ENCODE measurements at regions not wholly inside any gene's neighbourhood (a gene's known extent, or its start where the extent isn't known, plus 50 kb on each side); places are given as distances from the start of the nearest gene placed in this dataset.
"Not testable (repeated sequence)": the region's sequence is repeated elsewhere in the genome, so short reads cannot be mapped to it uniquely, and the experiment has no call there.

DNA sequence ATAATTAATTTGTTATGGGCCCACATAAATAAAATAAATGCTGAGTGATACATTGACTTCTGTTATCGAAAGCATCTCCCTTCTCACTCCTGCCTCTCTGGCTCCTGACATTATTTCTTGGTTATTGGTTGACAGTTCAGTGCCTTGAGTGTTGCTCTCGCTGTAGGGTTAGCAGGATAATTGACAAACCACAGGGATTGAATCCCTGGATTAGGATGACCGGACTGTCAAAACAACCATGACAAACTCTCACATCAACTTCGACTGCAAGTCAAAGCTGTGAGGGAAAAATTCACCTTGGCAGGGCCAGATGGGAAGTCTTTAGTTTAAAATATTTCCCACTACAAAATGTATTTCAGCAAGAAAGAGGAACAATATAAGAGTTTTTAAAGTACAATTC is 245.4 kb upstream of the TFAP2D start:
- DNase-seq (ENCODE audit: low spot score), result no peak

- DNase-seq (ENCODE audit: low spot score), result no peak
These were observed 242.3 kb upstream of the TFAP2D start for GRCh38 chr6:50471041-50471440.

DNA sequence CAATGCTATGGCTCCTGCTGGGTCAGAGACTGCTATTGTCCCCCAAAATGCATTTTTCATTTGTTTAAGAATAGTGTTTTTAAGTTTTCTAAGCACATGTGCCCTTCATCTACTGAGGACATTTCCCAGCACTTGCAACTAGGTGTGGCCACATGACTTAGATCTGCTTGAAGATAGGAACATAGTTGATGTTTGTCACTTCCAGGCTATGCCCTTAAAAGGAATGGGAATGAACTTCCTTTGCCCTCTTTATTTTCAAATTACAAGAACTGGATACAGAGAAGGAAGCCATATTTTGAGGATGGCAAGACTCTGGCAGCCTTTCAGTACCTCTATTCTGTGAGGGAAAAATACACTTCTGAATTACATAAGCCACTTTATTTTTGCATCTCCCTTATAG is 203.0 kb upstream of the TFAP2D start:
- DNase-seq (ENCODE audit: low spot score), result no peak

- no peak for DNase-seq (ENCODE audit: low spot score)
These were observed 192.7 kb upstream of the TFAP2D start for GRCh38 chr6:50520326-50521266.

- DNase-seq (ENCODE audit: low spot score), result no peak
These were observed 189.0 kb upstream of the TFAP2D start for GRCh38 chr6:50524341-50524740.

DNA sequence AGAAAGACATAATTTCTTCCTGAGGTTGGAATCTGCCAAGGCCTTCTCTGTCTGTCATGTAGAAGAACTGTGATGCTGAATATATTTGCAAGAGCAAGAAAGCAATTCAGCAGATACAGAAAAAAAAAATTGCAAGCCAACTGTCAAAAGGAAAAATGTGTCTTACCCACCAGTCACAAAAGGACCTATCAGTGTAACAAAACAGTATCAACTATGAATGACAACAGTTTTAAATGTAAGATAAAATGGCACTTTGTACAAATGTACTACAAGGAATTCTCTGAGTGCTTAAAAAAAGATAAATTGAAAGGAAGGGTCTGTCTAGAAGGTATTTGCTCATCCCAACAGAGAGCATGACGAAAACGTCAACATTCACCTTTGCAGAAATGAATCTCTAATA is 185.3 kb upstream of the TFAP2D start:
- no peak for DNase-seq (ENCODE audit: low spot score)

GRCh38 chr6:50539447-50539846 is 173.9 kb upstream of the TFAP2D start:
- DNase-seq (ENCODE audit: low spot score), result no peak

DNA sequence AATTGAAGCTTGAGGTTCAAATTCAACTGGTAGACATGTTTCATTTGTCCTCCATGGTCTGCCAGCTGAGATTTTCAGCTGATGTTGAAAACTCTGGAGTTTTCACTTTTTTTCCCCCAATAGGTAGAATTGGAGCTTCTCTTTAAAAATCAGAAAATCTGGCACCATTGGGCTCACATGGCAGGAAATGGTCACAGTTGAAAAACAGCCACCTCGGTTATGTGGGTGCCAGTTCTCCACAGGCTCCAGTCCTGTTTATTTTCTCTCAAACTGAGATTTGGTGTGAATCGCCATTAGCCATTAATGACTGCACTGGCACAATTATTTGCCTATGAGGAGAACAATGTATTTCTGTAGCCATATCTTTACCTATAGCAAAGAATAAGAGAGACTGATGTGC is 171.4 kb upstream of the TFAP2D start:
- no peak for DNase-seq (ENCODE audit: low spot score)

DNA sequence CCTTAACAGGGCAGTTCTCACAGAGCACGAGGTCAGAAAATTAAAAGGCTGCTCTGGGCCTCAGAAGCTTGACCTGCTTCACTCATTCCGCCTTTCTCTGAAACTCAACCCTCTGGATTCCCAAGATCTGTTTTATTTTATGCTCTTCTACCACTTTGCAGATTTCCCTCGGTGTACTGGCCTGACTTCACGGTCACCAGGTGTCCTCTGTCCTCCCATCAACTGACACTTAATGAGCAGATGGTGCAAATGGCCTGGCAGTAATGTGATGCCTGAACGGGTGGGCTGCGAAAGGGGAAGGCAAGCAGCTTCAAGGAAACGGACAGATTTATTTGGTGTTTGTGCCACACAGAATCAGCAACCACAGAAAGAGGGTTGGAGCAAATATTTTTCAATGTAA is 169.7 kb upstream of the TFAP2D start:
- no peak for DNase-seq (ENCODE audit: low spot score)

DNA sequence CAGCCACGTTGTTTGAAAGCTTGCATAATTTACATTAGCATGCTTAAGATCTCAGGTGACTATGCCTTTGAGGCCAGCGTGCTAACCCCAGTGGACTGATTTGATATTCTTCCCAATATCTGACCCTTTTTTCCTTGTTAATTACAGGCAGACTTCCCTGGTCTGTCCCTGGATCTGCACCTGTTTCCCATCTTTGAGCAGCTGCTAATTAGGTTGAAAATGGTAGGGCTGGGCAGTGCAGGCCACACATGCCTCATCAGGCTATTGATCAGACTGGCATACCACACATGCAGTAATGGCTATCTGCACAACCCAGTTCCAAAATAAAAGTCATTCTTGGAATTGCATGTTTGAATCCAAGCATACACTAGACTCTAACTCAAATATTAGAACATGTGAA is 164.3 kb upstream of the TFAP2D start:
- no peak for DNase-seq (ENCODE audit: low spot score)

GRCh38 chr6:50549475-50549874 is 163.9 kb upstream of the TFAP2D start:
- DNase-seq (ENCODE audit: low spot score), result no peak

- no peak for DNase-seq (ENCODE audit: low spot score)
These were observed 157.3 kb upstream of the TFAP2D start for GRCh38 chr6:50555982-50556381.

- no peak for DNase-seq (ENCODE audit: low spot score)
These were observed 148.3 kb upstream of the TFAP2D start for GRCh38 chr6:50565004-50565403.

DNA sequence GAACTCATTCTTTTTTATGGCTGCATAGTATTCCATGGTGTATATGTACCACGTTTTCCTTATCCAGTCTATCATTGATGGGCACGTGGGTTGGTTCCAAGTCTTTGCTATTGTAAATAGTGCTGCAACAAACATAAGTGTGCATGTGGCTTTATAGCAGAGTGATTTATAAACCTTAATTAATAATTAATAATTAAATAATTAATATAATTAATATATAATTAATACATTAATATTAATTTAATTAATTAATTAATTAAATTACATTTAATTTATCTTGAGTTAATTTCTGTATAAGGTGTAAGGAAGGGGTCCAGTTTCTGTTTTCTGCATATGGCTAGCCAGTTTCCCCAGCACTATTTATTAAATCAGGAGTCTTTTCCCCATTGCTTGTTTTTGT is 142.1 kb upstream of the TFAP2D start:
- DNase-seq (ENCODE audit: low spot score), result not testable (repeated sequence)

DNA sequence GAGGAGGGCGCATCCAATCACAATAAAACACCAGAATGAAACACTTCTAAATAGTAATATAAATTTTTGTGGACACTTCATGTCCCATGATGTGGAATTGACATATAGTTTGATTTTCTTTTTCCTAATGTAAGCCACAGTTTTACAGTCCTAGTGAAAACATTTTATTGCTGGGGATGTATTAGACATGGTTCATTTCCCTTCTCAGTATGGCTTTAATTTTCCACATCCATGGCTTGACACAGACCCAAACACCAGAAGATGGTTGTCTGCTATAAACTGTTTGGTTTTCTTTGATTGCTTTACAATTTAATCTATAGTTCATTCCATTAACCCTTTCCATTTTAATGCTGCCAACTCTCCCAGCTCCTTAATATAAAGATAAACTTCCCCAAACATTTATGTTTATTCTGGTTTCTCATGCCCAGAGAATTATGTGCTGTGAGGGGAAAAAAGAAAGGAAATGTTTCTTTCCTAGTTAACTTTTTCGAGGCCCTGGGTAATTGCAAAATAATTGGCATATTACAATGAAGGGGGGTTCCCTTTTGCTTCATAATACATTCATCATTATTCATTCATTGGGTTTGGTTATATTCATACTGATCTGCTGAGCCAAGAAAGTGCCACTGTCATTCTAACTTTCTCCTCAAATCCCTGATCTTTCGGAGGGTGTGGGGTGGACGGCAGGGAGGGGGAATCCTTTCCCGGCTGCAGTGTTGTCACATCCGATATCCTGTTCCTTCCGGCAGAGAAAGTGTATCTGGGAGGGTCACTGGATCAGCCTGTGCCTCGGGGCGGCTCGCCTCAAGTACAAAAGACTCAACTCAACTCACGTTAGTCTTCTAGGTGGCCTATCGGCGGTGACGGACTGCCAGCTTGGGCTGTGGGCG is 127.6 kb upstream of the TFAP2D start:
- no peak for DNase-seq (ENCODE audit: low spot score)

DNA sequence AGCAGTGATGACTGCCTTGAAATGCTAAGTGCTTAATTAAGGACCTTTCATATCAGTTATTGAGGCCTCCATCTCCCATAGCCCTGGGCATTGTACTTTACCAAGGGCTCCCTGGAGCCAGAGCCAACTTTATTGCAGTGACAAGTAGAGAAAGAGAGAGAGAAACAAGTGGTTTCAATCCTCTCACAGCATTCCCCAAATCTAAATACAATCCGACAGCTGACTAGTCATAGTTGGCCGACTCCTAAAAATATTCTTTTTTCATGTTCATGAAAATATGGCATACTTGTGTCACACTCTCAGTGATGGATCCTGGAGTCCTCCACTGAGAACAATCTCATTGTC is 127.0 kb upstream of the TFAP2D start:
- DNase-seq (ENCODE audit: low spot score), result no peak

GRCh38 chr6:50589751-50590470 is 123.4 kb upstream of the TFAP2D start:
- no peak for DNase-seq (ENCODE audit: low spot score)

DNA sequence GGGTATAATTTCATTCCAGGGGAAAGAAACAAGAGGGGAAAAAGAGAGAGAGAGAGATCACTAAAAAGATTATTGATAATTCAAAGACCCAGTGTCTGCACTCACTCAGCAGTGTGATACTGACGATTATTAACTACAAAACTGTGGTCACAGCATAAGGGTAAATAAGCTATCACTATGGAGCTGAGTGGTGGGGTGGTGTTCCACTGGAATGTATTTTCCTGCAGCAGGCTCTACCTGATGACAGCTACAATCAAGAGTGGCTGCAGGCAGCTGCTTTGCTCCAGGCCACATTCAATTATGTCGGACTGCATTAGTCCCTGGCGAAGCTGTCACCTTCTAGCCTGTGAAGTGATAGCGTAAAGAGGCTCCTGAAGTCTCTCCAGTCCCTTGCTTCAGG is 122.2 kb upstream of the TFAP2D start:
- no peak for DNase-seq (ENCODE audit: low spot score)

DNA sequence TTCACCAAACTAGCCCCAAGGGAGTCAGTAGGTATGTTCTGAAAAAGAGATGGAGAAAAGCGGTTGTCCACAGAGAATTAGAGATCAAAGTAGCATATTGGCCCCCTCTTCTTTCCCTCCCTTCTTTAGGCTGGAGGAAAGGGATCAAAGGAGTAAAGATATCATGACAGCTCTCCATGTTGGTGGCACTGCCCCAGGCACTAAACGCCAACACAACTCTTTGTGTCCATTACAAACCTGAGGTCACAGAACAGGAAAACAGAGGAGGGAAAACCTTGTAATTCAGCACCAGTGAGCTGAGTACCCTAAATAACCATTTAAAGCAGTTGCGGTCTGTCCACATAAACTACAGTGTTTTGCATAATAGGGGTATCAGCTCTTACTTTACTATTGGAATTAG is 113.0 kb upstream of the TFAP2D start:
- no peak for DNase-seq (ENCODE audit: low spot score)

- peak; percentile 33 for DNase-seq (ENCODE audit: low spot score)
These were observed 111.0 kb upstream of the TFAP2D start for GRCh38 chr6:50602292-50602691.

DNA sequence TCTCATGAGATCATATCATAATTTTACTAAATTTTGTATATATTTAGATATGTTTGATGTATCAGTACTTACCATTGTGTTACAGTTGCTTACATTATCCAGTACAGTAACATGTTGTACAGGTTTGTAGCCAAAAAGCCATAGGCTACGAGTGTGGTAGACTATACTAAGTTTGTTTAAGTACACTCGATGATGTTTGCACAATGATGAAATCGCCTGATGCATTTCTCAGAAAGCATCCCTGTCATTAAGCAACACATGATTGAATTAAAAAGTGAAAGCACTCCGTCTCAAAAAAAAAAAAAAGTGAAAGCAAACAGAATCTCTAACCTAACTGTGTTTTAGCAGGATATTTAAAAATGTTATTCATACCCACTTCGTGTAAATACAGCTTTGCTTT is 104.9 kb upstream of the TFAP2D start:
- no peak for DNase-seq (ENCODE audit: low spot score)

- DNase-seq (ENCODE audit: low spot score), result no peak
These were observed 102.8 kb upstream of the TFAP2D start for GRCh38 chr6:50610562-50610961.

DNA sequence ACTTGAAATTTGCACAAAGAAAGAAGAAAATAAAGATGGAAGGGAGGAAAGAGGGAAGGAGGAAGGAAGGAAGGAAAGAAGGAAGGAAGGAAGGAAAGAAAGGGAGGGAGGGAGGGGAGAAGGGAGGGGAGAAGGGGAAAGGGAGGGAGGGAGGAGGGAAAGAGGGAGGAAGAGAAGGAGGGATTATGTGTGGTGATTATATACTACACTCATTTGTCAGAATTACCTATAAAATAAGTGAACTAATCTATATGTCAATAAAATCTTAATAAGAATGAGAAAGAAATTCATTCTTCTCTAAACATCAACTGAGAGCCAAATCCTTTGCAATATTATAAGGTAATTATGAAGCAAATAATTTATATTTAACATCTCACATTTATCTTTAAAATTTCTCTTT is 77.9 kb upstream of the TFAP2D start:
- DNase-seq (ENCODE audit: low spot score), result no peak
